ENCODE measurements at regions not wholly inside any gene's neighbourhood (a gene's known extent, or its start where the extent isn't known, plus 50 kb on each side); places are given as distances from the start of the nearest gene placed in this dataset.
A peak's percentile ranks its signal among the peaks of the same experiment; 100 is the strongest.

DNA sequence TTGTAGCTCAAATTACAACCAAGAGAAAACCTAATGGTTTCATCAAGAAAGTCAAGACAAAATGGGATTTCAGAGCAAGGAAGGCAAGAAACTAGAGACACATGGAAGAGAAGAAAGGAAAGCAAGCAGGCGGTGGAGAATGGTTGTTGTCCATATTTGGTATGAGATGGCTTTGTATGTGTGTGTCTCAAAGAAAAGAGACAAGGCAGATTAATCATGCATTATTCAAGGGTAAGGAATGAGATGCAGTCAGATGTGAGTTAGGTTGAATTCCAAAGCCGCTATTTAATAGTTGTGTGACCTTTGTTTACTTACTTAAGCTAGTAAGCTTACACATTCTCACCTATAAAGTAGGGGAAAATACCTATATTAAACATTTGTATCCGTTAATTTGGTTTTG is 1029.6 kb downstream of the CDH11 start:
- TF ChIP-seq CTCF (IDR thresholded peaks at IDR 0.05) = no peak
- no peaks in the 10 kb centered on the region for H3K36me3 ChIP-seq
- no peak overlapping the region for H3K27ac ChIP-seq
- no peaks in the 10 kb centered on the region for H3K9me3 ChIP-seq
- no peaks in the 10 kb centered on the region for H3K4me1 ChIP-seq
- intact Hi-C loops (cut with DNase I; ENCODE audit: low total_unique reads) = no loop called here
- no peaks in the 10 kb centered on the region for H3K27me3 ChIP-seq
- no peak overlapping the region for H3K4me3 ChIP-seq
- no peak for DNase-seq

GRCh38 chr16:64090327-64090726 is 1031.5 kb downstream of the CDH11 start:
- Histone ChIP-seq H3K27ac (no peak overlapping the region), H3K9me3 (no peaks in the 10 kb centered on the region), H3K36me3 (no peaks in the 10 kb centered on the region), H3K4me3 (no peak overlapping the region), H3K27me3 (no peaks in the 10 kb centered on the region), H3K4me1 (no peaks in the 10 kb centered on the region)
- DNase-seq = no peak
- TF ChIP-seq CTCF (IDR thresholded peaks at IDR 0.05) = no peak
- intact Hi-C loops (cut with DNase I; ENCODE audit: low total_unique reads) = no loop called here

GRCh38 chr16:64089697-64090096 is 1032.2 kb downstream of the CDH11 start:
- no peak for DNase-seq
- no peaks in the 10 kb centered on the region for H3K9me3 ChIP-seq
- no peaks in the 10 kb centered on the region for H3K27me3 ChIP-seq
- peak; percentile 30 to 31 for TF ChIP-seq CTCF (IDR thresholded peaks at IDR 0.05)
- no peak overlapping the region for H3K4me3 ChIP-seq
- intact Hi-C loops (cut with DNase I; ENCODE audit: low total_unique reads) = no loop called here
- no peaks in the 10 kb centered on the region for H3K36me3 ChIP-seq
- H3K27ac ChIP-seq = no peak overlapping the region
- H3K4me1 ChIP-seq = no peaks in the 10 kb centered on the region

DNA sequence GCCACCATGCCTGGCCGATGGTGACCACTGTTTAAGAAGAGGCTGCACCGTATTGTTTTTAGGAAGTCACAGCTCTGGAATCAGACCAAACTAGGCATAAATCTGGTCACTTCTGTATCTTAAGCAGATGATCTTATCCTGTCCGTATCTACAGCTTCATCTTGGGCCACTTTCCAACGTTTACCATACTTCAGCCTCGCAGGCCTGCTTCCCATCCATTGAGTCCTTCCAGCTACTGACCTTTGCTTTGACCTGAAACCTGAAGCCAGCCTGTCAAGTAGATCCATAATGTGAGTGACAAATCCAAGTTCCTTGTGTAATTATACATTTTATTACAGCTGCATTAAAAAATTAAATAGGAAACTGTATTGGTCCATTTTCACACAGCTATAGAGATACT is 1033.0 kb downstream of the CDH11 start:
- TF ChIP-seq CTCF (IDR thresholded peaks at IDR 0.05) = no peak
- Histone ChIP-seq H3K4me1 (no peaks in the 10 kb centered on the region), H3K9me3 (no peaks in the 10 kb centered on the region), H3K27me3 (no peaks in the 10 kb centered on the region), H3K36me3 (no peaks in the 10 kb centered on the region), H3K27ac (no peak overlapping the region), H3K4me3 (no peak overlapping the region)
- no peak for DNase-seq
- intact Hi-C loops (cut with DNase I; ENCODE audit: low total_unique reads) = no loop called here

GRCh38 chr16:64085296-64085695 is 1036.6 kb downstream of the CDH11 start:
- H3K27ac ChIP-seq = no peak overlapping the region
- DNase-seq = no peak
- TF ChIP-seq CTCF (IDR thresholded peaks at IDR 0.05) = no peak
- H3K9me3 ChIP-seq = no peaks in the 10 kb centered on the region
- H3K4me3 ChIP-seq = no peak overlapping the region
- no peaks in the 10 kb centered on the region for H3K4me1 ChIP-seq
- H3K27me3 ChIP-seq = no peaks in the 10 kb centered on the region
- no peaks in the 10 kb centered on the region for H3K36me3 ChIP-seq
- intact Hi-C loops (cut with DNase I; ENCODE audit: low total_unique reads) = no loop called here

GRCh38 chr16:64084706-64085105 is 1037.2 kb downstream of the CDH11 start:
- H3K27me3 ChIP-seq = no peaks in the 10 kb centered on the region
- intact Hi-C loops (cut with DNase I; ENCODE audit: low total_unique reads) = no loop called here
- H3K4me1 ChIP-seq = no peaks in the 10 kb centered on the region
- H3K36me3 ChIP-seq = no peaks in the 10 kb centered on the region
- TF ChIP-seq CTCF (IDR thresholded peaks at IDR 0.05) = no peak
- no peak for DNase-seq
- H3K9me3 ChIP-seq = no peaks in the 10 kb centered on the region
- no peak overlapping the region for H3K27ac ChIP-seq
- H3K4me3 ChIP-seq = no peak overlapping the region

Measured in tibial artery (tissue), 4 donors.